Left cardiac atrium (tissue), 4 donors: ENCODE measurements at regions not wholly inside any gene's neighbourhood (a gene's known extent, or its start where the extent isn't known, plus 50 kb on each side); places are given as distances from the start of the nearest gene placed in this dataset.

Source experiments
- ATAC-seq, 2 donors: fragments of 200-7000 bp; cut with Tn5 transposase; one replicate each; pipeline ENCODE4 v1.9.1; 2020; ENCODE audit warnings: mild to moderate bottlenecking in 2 of 2, moderate library complexity in 2 of 2
- DNase-seq: peaks from one replicate; pipeline ENCODE4 v3.0.0-alpha.2; 2020
- intact Hi-C, 2 donors: fragments of 100-400 bp; cut with DNase I; formaldehyde crosslinking; loops; one replicate each; pipeline versions ENCODE4 v1.14.1 to v1.15.1; 2022 to 2023
- donor health status: DM: no; HTN: yes; CAD: no.
- donor health status: DM: no; HTN: yes; CAD: no; lungs with severe emphysema.
- donor health status: DM: yes; HTN: yes; CAD: no.
- donor health status: Dilated cardiomyopathy.

- intact Hi-C loops, result no loop called here
- DNase-seq (no peak), ATAC-seq (no peak)
Measured at GRCh38 chr17:77318021-77318420, 177.3 kb downstream of the SEC14L1 start.

DNA sequence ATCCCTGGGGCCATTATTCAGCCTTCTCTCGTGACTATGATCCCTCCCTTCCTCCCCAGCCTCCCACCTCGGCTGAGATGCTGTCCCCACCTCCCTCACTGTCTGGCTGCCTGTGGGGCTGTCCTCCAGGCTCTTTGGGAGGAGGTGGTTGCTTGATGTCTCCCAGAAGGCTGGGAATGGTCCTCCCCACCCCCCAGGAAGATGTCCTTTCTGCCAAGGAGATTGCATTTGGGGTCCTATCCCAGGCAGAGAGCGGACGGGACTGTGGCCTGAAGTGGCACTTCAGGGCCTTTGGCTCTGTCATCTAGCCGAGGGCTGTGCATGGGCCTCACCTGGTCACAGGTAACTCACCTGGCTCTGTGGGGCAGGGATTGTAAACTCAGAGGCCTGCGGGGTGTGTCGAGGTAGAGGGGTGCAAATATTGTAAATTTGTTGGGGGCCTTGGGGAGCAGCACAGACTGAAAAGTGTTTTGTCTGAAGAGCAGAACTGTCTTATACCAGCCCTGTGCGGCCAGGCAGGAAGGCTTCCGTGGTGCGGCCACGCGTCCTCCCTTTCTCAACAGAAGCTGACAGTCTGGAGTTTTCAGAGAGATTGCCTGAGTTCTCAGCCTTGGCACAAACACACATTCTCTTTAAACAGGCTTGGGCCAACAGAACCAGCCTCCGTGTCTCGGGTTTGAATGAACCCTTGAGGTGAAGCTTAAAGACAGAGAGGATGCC, 177.9 kb downstream of the SEC14L1 start:
- intact Hi-C loops, result no loop called here
- ATAC-seq (no peak), DNase-seq (peak; percentile 54)

- DNase-seq, result peak; percentile 90
- intact Hi-C loops, result no loop called here
- peak; percentile 45 to 57 for ATAC-seq
Measured at GRCh38 chr17:77319211-77320043, 178.7 kb downstream of the SEC14L1 start.

- DNase-seq, result no peak
- ATAC-seq, result no peak
- intact Hi-C loops, result no loop called here
Measured at GRCh38 chr17:77320044-77320440, 179.3 kb downstream of the SEC14L1 start.

- intact Hi-C loops, result no loop called here
- DNase-seq (peak; percentile 59), ATAC-seq (no peak)
Measured at GRCh38 chr17:77320485-77321256, 179.9 kb downstream of the SEC14L1 start.

- ATAC-seq (no peak), DNase-seq (no peak)
- intact Hi-C loops, result no loop called here
Measured at GRCh38 chr17:77321649-77322513, 181.1 kb downstream of the SEC14L1 start.

DNA sequence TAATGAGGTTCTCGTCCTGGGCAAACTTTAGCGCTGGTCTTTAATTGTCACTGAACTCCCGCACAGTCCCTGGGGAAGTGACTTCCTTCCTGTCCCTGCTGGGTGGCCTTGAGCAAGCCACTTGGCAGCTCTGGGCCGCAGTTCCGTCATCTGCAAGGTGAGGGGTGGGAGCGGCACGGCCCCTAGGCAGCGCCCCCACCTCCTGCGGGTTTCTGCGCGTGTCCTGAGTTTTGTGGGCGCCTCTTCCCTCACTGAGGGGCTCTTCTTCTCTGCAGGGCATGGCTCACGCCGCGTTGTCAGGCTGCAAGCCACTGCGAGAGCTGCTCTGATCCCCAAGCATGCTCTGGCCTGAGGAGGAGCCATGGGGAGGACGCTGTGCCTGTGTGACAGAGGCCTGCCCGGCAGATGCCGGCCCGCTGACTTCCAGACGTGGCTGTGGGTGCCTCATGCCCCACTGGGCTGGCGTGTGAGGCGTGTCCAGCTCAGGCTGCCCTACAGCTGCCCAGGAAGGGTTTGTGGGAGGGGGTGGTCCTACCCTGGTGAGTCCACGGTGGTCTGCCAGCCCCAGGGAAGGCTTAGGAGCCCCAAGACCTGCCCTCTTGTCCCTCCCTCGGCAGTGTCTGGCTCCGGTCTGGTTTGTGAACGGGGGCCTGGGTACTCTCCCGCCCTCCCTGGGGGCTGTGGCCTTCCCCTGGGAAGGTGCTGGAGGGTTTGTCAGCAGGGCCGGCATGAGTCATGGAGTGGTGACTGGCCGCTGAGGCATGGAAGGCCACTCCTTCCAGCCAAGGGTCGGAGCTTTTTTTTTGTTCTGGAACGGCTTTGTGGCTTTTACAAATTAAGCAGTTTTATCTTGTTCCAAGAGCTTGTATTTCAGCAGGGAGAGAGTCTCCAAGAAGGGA, 182.0 kb downstream of the SEC14L1 start:
- ATAC-seq (peak; percentile 70 to 73), DNase-seq (peak; percentile 89)
- intact Hi-C loops, result no loop called here

GRCh38 chr17:77323413-77324171, 182.8 kb downstream of the SEC14L1 start:
- intact Hi-C loops, result no loop called here
- peak; percentile 61 for DNase-seq
- ATAC-seq, result peak; percentile 1 to 38

GRCh38 chr17:77324227-77324626, 183.5 kb downstream of the SEC14L1 start:
- intact Hi-C loops, result no loop called here
- ATAC-seq (no peak), DNase-seq (no peak)

- intact Hi-C loops, result loop anchor here in 1 of 2 donors (5.0 kb wide), 1 partner anchor 102 kb away; no protein-coding TSS in a partner anchor
- ATAC-seq (no peak), DNase-seq (no peak)
Measured at GRCh38 chr17:77325577-77326075, 184.9 kb downstream of the SEC14L1 start.

GRCh38 chr17:77326076-77326591, 185.4 kb downstream of the SEC14L1 start:
- ATAC-seq (no peak), DNase-seq (no peak)
- intact Hi-C loops, result loop anchor here in 1 of 2 donors (5.0 kb wide), 1 partner anchor 101 kb away; no protein-coding TSS in a partner anchor

DNA sequence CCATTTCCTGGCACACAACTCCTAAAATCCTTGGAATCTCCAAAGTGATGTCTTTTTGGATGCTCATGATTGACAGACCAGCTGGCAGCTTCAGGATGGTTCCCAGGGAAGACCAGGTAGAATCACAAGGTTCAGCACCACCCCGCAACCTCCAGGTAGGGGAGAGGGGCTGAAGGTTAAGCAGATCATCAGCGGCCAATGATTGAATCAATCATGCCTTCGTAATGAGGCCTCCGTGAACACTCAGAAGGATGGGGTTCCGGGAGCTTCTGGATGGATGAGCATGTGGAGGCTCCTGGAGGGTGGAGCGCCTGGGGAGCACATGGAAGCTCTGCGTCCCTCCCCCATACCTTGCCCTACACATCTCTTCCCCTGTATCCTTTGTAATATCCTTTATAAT, 185.9 kb downstream of the SEC14L1 start:
- no peak for DNase-seq
- no peak for ATAC-seq
- intact Hi-C loops, result loop anchor here in 1 of 2 donors (5.0 kb wide), 1 partner anchor 101 kb away; no protein-coding TSS in a partner anchor

DNA sequence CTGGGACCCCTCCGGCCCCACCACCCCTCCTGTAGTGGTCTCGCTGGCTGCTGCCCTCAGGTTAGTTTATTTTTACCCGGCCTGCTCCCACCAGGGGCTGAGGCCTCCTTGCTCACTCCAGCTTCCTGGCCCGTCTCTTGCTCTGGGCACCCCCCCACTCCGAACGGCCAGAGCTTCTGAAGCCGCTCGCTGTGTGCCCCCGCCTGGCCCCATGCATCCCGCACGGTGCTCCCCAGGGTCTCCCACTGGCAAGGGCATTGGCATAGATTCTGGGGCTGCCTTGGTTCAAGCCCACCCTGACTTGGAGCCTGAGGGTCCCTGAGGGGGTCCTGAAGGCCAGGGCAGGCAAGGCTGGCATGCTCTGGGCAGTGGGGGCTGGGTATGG, 186.4 kb downstream of the SEC14L1 start:
- DNase-seq (no peak), ATAC-seq (no peak)
- intact Hi-C loops, result loop anchor here in 1 of 2 donors (5.0 kb wide), 1 partner anchor 100 kb away; no protein-coding TSS in a partner anchor

GRCh38 chr17:77327566-77328464, 187.0 kb downstream of the SEC14L1 start:
- DNase-seq (no peak), ATAC-seq (no peak)
- intact Hi-C loops, result loop anchor here in 1 of 2 donors (5.0 kb wide), 1 partner anchor 99 kb away; no protein-coding TSS in a partner anchor
